ENCODE measurements at regions not wholly inside any gene's neighbourhood (a gene's known extent, or its start where the extent isn't known, plus 50 kb on each side); places are given as distances from the start of the nearest gene placed in this dataset.

- no peak for TF ChIP-seq CTCF (IDR thresholded peaks at IDR 0.05)
- TF ChIP-seq POLR2A (IDR thresholded peaks at IDR 0.05) = no peak
Measured at GRCh38 chr4:89599026-89599425, 237.9 kb downstream of the SNCA start.

All from heart left ventricle (tissue), 13 donors.